Right lung (tissue), 2 donors: ENCODE measurements at regions not wholly inside any gene's neighbourhood (a gene's known extent, or its start where the extent isn't known, plus 50 kb on each side); places are given as distances from the start of the nearest gene placed in this dataset.
"Not testable (repeated sequence)": the region's sequence is repeated elsewhere in the genome, so short reads cannot be mapped to it uniquely, and the experiment has no call there.

Source experiments
- DNase-seq, 2 donors: peaks; one replicate each; pipeline ENCODE4 v3.0.0-alpha.2; 2013

DNA sequence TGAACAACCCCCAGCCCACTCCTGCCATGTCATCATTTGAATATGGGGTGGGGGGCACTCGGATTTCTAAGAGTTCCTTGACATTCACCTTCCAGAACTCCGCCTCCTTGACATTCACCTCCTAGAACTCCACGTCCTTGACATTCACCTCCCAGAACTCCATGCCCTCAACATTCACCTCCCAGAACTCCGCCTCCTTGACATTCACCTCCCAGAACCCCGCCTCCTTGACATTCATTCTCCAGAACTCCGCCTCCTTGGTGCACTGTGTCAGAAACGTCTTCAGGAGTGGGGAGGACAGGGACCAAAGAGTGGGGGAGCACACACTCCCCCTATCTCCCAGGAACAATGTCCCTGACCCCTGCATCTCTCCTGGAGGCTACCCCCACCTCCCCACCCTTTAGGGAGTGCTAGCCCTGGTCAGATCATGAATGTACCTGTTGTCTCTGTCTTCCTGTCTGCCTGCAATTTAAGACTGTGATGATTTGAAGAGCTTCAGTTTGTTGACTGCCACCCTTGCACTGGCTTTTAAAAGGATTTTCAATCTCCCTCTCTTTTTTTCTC is 110.1 kb downstream of the NPTX2 start:
- no peak for DNase-seq

DNA sequence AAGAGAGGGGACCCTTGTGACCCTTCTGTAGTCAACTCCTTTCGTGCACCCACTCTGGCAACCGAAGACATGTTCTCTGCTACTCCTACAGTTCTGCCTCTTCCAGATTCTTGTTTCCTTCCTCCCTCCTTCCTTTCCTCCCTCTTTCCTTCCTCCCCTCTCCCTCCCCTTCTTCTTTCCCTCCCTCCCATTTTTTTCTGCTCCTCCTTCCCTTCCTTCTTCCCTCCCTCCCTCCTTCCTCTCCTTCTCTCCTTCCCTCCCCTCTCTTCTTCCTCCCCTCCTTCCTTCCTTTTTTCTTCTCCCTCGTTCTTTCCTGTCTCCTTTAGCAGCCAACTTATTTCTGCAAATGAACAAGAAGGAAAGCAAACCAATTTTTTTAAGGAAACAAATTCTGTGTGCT is 111.5 kb downstream of the NPTX2 start:
- DNase-seq: no peak

DNA sequence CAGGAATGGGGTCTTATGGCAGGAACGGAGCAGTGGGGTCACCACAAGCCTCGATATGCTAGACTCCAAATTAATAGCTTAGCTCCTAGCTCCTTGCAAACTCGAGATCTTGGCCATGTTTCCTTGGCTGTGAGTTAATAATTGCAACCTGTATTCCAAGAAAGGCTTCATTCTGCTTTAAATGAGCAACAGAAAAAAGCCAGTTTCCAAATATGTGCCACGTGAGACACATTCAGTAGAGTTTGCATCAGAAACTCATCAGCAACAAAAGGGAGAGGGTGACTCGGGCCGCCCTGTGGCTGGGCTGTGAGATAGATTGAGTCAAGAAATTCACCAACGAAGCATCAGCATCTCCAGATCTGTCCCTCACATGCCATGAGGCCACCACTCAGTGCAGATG is 112.0 kb downstream of the NPTX2 start:
- DNase-seq: no peak

DNA sequence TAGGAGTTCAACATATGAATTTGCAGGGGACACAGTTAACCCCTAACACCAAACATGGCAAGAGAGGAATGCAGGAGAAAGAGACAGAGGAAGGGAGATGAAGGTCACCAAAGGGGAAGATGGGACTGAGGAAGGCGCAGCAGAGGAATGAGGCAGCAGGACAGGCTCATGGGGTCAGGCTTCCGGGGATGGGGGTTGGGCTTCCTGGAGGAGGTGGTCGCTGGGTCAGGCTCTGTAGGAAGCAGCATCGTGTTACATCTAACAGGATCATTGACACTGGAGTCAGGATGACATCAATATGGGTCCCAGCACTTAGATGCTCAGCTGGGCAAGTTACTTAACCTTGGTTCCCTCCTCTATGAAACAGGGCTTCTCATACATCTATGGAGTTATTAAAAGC is 113.2 kb downstream of the NPTX2 start:
- no peak for DNase-seq

DNA sequence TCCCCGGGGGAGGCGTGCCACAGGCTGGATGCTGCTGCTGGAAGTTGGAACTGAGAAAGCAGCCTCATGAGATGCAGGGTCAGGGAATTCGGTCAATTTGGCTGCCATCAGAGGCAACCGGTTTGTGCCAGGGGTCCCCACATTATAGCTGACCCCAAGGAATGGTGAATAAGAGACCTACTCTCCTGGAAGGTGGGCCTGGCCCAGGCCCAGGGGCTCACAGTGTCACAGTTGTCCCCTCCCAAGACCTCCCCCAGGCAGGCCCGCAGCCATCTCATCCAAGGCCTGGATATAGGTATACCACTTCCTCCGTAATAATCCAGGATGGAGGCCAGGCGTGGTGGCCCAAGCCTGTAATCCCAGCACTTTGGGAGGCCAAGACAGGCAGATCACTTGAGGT is 114.6 kb downstream of the NPTX2 start:
- no peak for DNase-seq

DNA sequence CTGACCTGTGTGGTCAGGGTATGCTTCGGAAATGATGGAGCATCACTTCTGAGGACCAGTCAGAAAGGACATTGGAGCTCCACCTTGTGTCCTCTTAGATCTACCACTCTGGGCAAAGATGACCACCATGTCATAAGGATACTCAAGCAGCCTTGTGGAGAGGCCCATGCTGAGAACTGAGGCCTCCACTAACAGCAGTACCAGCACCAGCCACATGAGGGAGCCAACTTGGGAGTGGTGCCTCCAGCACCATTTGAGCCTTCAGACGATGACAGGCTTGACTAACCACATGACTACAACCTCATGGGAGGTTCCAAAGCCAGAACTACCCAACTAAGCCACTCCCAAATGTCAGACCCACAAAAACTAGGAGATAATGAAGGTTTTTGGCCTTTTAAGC is 116.0 kb downstream of the NPTX2 start:
- no peak for DNase-seq

DNA sequence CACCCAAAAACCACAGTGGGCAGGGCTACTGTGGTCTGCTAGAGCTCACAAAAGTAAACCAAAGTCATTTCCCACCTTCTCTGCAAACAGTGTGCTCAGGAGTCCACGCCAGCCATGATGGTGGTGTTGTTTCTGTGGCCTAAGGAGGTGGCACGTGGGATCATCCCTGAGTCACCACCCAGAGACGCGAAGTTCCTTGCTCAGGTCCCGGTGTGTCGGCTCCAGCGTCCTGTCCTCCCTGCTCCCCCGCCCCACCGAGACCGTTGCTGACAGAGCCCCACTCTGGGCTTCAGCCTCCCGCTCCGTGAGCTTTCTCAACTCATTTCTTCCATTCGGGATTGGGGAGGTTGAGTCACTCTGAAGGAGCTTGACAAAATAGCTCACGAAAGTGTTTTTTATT is 118.7 kb downstream of the NPTX2 start:
- no peak for DNase-seq

DNA sequence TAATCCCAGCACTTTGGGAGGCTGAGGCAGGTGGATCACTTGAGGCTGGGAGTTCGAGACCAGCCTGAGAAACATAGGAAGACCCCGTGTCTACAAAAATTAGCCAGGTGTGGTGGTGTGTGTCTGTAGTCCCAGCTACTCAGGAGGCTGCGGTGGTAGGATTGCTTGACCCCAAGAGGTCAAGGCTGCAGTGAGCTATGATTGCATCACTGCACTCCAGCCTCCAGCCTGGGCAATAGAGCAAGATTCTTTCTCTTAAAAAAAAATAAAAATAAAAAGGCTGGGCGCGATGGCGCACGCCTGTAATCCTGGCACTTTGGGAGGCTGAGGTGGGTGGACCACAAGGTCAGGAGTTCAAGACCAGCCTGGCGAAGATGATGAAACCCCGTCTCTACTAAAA is 119.4 kb downstream of the NPTX2 start:
- DNase-seq: not testable (repeated sequence)

DNA sequence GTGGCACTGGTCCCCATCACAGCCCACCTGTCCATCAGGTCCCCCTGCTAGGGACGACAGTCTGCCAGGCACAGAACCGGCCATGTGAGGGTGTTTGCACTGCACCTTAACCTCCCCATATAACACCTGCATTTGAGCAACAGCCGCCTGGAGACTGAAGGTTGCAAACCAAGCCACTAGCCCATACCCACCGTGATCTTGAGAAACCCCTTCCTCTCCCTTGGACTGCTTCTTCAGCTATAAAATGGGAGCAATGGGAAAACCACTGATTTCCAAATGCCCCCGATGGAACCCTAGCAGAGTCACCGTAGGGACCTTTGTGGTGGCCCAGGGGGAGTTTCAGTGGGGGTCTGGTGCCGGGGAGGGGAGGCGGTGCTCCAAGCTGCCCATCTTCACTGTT is 120.1 kb downstream of the NPTX2 start:
- no peak for DNase-seq

DNA sequence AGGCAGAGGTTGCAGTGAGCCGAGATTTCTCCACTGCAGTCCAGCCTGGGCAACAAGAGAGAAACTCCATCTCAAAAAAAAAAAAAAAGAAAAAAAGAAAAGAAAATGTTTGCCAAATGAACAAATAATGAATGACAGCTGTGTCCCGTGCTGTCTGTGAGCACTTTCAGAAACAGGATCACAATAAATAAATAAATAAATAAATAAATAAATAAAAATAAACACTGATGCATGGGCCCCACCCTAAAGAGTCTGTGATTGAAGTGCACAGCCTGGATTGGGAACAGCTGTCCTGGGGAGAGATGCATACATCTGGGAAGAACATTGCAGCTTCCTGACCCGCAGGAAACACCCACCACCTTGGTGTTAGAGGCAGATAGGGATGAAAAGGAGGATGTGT is 123.6 kb downstream of the NPTX2 start:
- DNase-seq: no peak

DNA sequence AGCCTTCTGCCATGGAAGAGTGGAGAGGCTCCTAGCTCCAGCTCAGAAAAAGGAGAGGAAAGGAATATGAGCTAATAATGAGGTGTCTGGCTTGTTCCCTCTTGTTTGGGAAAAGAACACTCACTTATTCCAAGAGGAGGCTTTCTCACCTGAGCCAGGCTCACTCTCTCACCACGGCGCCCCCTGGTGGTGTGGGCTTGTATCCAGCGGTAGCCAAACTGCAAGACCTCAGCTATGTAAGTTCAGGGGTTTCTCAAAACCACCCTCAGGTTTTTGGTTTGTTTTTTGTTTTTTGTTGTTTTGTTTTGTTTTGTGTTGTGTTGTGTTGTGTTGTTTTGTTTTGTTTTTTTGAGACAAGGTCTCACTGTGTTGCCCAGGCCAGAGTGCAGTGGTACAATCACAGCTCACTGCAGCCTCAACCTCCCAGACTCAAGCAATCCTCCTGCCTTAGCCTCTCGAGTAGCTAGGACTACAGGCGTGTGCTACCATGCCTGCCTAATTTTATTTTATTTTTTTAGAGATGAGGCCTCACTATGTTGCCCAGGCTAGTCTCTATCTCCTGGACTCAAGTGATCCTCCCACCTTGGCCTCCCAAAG is 124.0 kb downstream of the TMEM130 start:
- DNase-seq: peak; percentile 18 to 19

DNA sequence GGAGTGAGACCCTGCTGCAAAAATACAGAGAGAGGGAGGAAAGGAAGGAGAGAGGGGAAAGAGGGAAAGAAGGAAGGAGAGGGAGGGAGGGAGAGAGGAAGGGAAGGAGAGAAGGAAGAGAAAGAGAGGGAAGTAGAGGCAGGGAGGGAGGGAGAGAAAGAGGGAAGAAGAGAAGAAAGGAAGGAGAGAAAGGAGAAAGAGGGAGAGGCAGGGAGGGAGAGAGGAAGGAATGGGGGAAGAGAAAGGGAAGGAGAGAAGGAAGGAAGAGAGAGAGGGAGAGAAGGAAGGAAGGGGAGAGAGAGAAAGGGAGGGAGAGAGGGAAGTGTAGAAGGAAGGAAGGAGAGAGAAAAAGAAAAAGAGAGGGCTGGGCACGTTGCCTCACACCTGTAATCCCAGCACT is 121.7 kb downstream of the TMEM130 start:
- DNase-seq: no peak

DNA sequence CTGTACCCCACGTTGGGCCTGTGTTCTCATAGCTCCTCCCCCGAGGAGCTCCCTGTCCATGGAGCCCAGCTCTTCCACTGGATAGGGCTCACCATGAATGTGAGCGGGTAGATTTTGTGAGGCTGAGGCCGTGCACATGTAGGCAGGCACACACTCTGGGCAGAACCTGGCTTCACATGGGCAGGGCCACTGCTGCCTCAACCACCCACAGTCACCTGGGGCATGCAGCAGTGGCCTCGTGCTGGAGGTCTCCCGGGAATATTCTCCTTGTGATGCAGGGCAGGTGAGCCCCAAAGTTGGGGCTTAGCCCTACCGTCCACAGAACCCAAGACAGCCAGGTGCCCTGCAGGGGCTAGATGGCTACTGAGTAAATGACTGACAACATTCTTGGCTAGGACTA is 116.6 kb downstream of the TMEM130 start:
- DNase-seq: no peak

DNA sequence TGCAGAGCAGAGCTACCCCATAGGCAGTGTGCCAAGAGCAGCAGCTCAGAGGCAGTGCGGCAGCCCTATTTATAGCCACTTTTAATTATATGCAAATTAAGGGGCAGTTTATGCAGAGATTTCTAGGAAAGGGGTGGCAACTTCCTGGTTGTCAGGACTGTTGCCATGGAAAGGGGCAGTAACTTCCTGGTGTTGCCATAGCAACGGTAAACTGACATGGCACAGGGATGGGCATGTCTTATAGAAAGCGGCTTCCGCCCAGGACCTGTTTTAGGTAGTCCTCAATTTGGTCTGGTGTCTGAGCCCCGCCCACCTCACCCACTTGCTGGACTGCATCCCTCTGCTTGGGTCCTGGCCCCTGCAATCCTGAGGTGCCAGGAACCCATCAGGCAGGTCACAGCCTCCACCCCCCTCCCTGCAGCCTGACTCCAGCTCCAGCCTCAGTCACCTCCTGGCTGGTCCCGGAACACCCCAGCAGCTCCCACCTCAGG is 115.8 kb downstream of the TMEM130 start:
- DNase-seq: no peak

DNA sequence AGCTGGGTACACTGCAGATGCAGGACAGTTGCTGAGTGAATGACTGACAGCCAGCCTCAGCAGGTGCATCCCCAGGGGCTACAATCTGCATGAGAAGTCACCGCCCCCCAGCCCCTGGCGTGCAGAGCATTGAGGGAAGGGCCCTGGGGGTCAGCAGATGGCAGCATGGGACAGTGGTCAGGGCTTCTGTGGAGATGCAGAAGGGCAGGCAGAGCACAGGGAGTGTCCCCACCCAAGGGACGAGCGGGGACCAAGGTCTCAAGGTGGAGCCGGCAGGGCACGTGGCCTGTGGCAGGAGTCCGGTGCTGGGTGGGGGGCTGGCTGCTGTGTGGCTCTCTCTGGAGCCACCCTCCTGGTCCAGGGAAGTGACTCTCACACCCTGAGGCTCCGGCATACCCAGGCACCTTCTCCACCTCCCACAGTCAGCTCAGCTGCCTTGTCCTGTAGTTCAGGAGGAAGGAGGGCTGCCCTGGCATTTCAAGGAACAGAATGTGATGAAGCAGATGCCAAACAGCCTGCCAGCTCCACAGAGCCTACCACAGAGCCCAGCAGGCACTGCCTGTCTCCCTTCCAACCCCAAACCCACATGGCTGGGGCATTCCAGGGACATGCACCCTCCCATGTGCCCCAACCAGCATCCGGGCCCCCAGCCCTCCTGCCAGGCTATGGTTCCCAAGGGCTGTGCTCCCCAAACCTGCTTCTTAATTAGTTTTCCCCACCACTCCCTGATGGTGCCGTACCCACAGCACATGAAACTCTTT is 114.5 kb downstream of the TMEM130 start:
- no peak for DNase-seq

DNA sequence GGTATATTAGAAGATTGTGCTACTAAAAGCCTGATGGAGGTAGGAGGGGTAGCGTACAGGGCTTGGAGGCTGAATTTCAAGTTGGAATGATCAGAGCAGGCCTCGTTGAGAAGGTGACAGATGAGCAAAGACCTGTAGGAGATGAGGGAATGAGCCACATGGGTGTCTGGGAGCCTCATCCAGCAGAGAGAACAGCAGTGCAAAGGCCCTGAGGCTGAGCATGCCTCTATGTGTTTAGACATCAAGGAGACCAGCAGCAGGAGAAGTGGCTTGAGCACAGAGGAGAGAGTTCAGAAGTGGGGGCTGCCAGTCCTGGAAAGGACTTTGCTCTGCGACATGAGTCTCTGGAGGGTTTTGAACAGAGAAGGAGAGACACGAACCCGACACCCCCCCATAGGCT is 111.7 kb downstream of the TMEM130 start:
- no peak for DNase-seq

DNA sequence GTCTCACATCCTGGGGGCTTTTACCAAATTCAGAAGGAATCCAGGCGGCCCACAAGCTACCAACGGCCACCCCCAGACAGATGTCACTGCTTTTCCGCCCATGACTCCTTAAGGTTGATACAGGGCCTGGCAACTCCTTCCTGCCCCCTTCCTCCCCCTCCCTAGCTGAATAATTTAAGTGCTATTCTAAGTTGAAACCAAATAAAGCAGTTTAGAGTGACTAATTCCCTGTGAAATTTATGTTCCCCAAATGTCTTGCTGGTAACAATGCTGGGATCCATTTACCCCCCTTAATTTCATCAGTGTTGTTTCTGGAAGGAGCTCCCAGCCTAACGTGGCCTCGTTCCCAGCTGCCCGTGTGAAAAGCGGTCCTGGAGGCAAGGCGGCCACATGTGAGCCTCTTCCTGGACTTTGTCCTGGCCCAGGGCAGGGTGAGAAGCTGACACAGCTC is 109.6 kb downstream of the TMEM130 start:
- DNase-seq: no peak

DNA sequence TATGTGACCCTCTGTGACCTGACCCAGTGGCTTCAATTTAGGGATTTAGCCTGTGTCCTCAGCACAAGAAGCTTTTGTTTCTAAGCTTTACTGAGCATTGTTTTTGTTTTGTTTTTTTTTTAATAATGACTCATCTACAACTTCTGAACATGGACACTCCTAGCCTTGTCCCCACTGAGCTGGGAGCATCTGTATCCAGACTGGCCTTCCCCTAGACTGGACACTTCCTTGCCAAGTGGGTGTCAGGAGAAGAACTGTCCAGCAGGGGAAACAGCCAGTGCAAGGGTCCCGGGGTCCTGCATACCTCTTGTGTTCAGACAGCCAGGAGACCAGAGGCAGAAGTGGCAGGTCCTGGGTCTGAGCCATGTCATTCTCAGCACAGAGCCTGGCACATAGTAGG is 108.6 kb downstream of the TMEM130 start:
- no peak for DNase-seq

DNA sequence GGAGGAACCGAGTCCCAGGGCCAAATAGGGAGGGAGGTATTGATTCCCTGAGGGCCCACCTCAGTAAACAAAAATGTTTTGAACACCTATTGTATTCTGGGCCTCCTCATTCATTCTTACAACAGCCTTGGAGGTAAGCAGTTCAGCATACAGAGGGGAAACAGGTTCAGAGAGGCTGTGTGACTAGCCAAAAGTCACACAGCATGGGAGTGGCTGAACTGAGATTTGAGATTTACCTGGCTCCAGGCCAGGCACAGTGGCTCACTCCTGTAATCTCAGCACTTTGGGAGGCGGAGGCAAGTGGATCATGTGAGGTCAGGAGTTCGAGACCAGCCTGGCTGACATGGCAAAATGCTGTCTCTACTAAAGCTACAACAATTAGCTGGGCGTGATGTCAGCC is 107.2 kb downstream of the TMEM130 start:
- DNase-seq: no peak

DNA sequence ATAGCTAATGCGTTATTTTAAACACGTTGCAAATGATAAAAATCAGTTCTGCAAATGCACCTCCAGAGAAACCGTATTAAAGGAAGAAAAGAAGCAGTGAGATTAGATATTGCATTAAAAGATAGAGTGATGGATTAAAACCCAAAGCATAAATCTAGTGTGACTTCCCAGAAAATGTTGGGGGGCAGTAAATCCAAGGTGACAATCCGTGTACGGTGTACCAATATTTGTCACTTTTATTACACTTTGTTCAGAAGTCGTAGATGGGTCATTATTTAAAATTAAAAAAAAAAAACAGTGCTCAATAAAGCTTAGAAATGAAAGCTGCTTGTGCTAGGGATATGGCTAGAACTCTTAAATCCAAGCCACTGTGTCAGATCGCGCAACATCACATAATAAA is 106.4 kb downstream of the TMEM130 start:
- no peak for DNase-seq

DNA sequence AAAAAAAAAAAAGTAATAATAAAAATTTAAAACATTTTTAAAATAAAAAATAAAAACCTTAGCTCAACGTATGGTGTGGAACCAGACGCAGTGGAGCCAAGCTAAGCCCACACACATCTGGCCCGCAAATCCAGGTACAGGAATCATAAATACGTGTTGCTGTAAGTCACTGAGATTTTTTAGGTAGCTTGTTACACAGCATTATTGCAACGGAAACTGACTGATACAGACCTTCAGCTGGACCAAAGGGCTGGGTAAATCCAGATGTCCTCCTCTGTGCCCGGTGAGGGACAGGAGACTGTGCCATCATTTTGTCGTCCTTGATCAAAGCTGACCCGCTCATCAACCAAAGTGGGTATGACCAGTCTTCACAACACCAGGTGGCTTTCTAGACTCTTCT is 104.9 kb downstream of the TMEM130 start:
- DNase-seq: no peak

DNA sequence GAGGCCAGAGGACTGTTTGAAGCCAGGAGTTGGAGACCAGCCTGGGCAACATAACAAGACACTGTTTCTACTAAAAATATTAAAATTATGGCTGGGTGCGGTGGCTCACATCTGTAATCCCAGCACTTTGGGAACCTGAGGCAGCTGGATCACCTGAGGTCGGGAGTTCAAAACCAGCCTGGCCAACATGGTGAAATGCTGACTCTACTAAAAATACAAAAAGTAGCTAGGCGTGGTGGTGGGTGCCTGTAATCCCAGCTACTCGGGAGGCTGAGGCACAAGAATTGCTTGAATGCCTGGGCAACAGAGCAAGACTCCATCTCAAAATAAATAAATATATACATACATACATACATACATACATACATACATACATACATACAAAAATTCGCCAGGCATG is 99.7 kb downstream of the TMEM130 start:
- not testable (repeated sequence) for DNase-seq

DNA sequence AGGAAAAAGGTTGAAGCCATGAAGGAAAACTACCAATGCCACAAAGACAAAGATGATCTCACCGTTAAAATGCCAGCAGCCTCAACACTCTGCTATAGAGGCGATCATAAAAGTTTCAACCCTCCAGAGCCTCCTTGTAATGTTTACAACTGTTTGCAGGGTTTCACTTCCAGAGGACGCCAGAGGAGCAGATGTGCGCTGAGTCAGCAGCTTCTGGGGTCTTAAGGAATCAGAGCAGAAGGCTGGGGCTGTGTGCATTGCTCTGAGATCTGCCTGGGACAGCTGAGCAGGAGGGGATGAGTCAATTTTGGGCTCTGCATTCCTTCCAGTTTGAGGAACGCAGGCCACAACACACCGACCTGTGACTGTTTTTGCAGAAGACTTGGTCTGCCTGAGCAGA is 98.3 kb downstream of the TMEM130 start:
- DNase-seq: peak; percentile 31 to 32
